ENCODE measurements at regions not wholly inside any gene's neighbourhood (a gene's known extent, or its start where the extent isn't known, plus 50 kb on each side); places are given as distances from the start of the nearest gene placed in this dataset.

DNA sequence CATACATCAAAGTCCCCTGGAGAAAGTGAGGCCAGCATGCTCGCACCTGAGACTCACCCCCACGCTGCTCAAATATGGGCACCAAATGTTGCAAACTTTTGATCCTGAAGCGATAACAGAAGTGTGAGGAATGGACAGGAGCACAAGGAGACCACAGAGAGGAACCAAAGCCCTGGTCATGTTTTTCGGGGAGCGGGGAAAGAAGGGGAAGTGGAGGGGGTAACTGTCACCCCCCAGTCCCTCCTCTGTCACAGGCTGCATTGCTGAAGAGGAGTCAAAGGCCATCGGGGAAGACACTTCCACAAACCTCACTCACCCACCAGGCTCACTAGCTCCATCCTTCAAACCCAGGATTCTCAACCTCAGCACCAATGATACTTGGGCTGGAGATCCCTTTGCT lies 182.4 kb downstream of the UACA start:
- intact Hi-C loops (cut with micrococcal nuclease; ENCODE audit: unreplicated experiment), result no loop called here

DNA sequence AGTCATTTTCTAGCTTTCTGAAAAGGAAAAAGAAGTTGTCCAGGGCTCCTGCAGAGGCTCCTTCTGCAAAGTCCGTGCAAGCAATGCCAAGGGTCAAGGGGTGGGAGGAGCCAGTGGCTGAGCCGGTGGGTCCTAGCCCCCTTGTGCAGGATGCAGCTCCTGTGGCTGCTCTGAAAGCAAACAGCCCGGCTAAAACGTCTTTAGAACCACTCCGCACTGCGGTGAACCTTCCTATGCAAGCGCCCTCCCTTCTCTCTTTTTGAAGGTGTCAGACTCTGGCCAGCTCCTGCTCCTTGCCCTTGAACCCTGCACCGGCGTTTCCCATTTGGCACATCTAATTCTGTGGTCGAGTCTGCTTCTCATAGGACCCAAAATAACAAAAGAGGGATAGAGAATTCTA lies 183.1 kb downstream of the UACA start:
- no peak for FAIRE-seq
- no peak overlapping the region for H3K4me3 ChIP-seq
- H3K4me1 ChIP-seq (ENCODE audit: control insufficient read depth, insufficient read depth, low read length), result no peaks in the 10 kb centered on the region
- ChIA-PET RAD21 (ENCODE audit: unreplicated experiment) (interaction anchor here (1.1 kb wide), 1 partner anchor 52 kb away, joined by 3 read pairs; no protein-coding TSS in a partner anchor), SMC1A (ENCODE audit: uncharacterized antibody, unreplicated experiment) (no interaction called here), POLR2A (no interaction called here), CTCF (interaction anchor here (1.4 kb wide), 1 partner anchor 11 kb away, joined by 8 read pairs; no protein-coding TSS in a partner anchor)
- H3K79me2 ChIP-seq (ENCODE audit: control insufficient read depth, insufficient read depth, low read length), result no peaks in the 10 kb centered on the region
- WGBS (ENCODE audit: insufficient coverage, insufficient replicate concordance, low lambda C conversion rate, missing lambda C conversion rate), result 28% methylated on average over 10 of the region's 10 CpGs
- H3K9me3 ChIP-seq (replicated peaks; ENCODE audit: control insufficient read depth, insufficient read depth, low read length), result no peaks in the 10 kb centered on the region
- intact Hi-C loops (cut with micrococcal nuclease; ENCODE audit: unreplicated experiment) (no loop called here), in situ Hi-C loops (cut with MboI) (no loop called here)
- no peak overlapping the region for H2AFZ ChIP-seq (ENCODE audit: control insufficient read depth, low read depth, low read length)
- no peak for DNase-seq (ENCODE audit: low read depth, low spot score)
- peaks cover 0 to 2% of the 10 kb centered on the region in 2 experiments; a peak in 2 of 4 replicates for H3K27me3 ChIP-seq (replicated peaks in 1 of 2; ENCODE audit: control insufficient read depth in 2 of 2, insufficient read depth in 2 of 2, low read length in 1 of 2)
- no TSS peak for BruUV-seq (replicated peaks)
- no peaks in the 10 kb centered on the region for H3K36me3 ChIP-seq (ENCODE audit: control insufficient read depth in 2 of 2, insufficient read depth in 2 of 2, low read length in 1 of 2)
- no peak overlapping the region for H3K27ac ChIP-seq (ENCODE audit: control insufficient read depth, insufficient read depth)
- no peak for TF ChIP-seq RELA (IDR thresholded peaks at IDR 0.05; ENCODE audit: borderline replicate concordance, partially characterized antibody)
- TF ChIP-seq MEF2B (IDR thresholded peaks at IDR 0.05; ENCODE audit: partially characterized antibody, poor library complexity, severe bottlenecking), result no peak
- no peak for TF ChIP-seq BMI1 (IDR thresholded peaks at IDR 0.05; ENCODE audit: borderline replicate concordance)
- no peak for TF ChIP-seq HDAC2 (IDR thresholded peaks at IDR 0.05)
- TF ChIP-seq, protein P1, sequence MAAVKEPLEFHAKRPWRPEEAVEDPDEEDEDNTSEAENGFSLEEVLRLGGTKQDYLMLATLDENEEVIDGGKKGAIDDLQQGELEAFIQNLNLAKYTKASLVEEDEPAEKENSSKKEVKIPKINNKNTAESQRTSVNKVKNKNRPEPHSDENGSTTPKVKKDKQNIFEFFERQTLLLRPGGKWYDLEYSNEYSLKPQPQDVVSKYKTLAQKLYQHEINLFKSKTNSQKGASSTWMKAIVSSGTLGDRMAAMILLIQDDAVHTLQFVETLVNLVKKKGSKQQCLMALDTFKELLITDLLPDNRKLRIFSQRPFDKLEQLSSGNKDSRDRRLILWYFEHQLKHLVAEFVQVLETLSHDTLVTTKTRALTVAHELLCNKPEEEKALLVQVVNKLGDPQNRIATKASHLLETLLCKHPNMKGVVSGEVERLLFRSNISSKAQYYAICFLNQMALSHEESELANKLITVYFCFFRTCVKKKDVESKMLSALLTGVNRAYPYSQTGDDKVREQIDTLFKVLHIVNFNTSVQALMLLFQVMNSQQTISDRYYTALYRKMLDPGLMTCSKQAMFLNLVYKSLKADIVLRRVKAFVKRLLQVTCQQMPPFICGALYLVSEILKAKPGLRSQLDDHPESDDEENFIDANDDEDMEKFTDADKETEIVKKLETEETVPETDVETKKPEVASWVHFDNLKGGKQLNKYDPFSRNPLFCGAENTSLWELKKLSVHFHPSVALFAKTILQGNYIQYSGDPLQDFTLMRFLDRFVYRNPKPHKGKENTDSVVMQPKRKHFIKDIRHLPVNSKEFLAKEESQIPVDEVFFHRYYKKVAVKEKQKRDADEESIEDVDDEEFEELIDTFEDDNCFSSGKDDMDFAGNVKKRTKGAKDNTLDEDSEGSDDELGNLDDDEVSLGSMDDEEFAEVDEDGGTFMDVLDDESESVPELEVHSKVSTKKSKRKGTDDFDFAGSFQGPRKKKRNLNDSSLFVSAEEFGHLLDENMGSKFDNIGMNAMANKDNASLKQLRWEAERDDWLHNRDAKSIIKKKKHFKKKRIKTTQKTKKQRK (IDR thresholded peaks at IDR 0.05; ENCODE audit: low read depth, low read length), result no peak
- no peak for TF ChIP-seq CBX5 (IDR thresholded peaks at IDR 0.05; ENCODE audit: low read depth)
- ATAC-seq, result no peak
- no peak overlapping the region for H3K4me2 ChIP-seq (ENCODE audit: control insufficient read depth, insufficient read depth)
- H4K20me1 ChIP-seq (ENCODE audit: control insufficient read depth, insufficient read depth), result no peaks in the 10 kb centered on the region
- no peak overlapping the region for H3K9ac ChIP-seq (ENCODE audit: control insufficient read depth, insufficient read depth, low read length)

More for the DNA sequence above, 182.4 kb downstream of the UACA start:
- no peak overlapping the region for H3K27ac ChIP-seq (ENCODE audit: control insufficient read depth, insufficient read depth)
- in situ Hi-C loops (cut with MboI), result no loop called here
- no peak for TF ChIP-seq PBX3 (IDR thresholded peaks at IDR 0.05; ENCODE audit: insufficient replicate concordance, low read depth, low read length)
- no peak for TF ChIP-seq KDM1A (IDR thresholded peaks at IDR 0.05; ENCODE audit: borderline replicate concordance)
- no peak for TF ChIP-seq SREBF1 (IDR thresholded peaks at IDR 0.05; ENCODE audit: low read length)
- no peak for TF ChIP-seq SMC3 (IDR thresholded peaks at IDR 0.05; ENCODE audit: borderline replicate concordance, low read length)
- no peak for TF ChIP-seq SP1 (IDR thresholded peaks at IDR 0.05; ENCODE audit: low read depth, low read length)
- TF ChIP-seq DPF2 (IDR thresholded peaks at IDR 0.05), result no peak
- no peaks in the 10 kb centered on the region for H3K36me3 ChIP-seq (ENCODE audit: control insufficient read depth in 2 of 2, insufficient read depth in 2 of 2, low read length in 1 of 2)
- BruUV-seq (replicated peaks), result no TSS peak
- no peak for DNase-seq (ENCODE audit: low read depth, low spot score)
- H3K4me2 ChIP-seq (ENCODE audit: control insufficient read depth, insufficient read depth), result no peak overlapping the region
- peaks cover 0 to 3% of the 10 kb centered on the region in 2 experiments; a peak in 2 of 4 replicates for H3K27me3 ChIP-seq (replicated peaks in 1 of 2; ENCODE audit: control insufficient read depth in 2 of 2, insufficient read depth in 2 of 2, low read length in 1 of 2)
- SMC1A ChIA-PET (ENCODE audit: uncharacterized antibody, unreplicated experiment), result no interaction called here
- no peaks in the 10 kb centered on the region for H3K79me2 ChIP-seq (ENCODE audit: control insufficient read depth, insufficient read depth, low read length)
- H2AFZ ChIP-seq (ENCODE audit: control insufficient read depth, low read depth, low read length), result no peak overlapping the region
- H3K4me1 ChIP-seq (ENCODE audit: control insufficient read depth, insufficient read depth, low read length), result no peaks in the 10 kb centered on the region
- CTCF ChIA-PET, result interaction anchor here (1.2 kb wide), 1 partner anchor 13 kb away, joined by 3 read pairs; no protein-coding TSS in a partner anchor
- no peaks in the 10 kb centered on the region for H4K20me1 ChIP-seq (ENCODE audit: control insufficient read depth, insufficient read depth)
- no peak overlapping the region for H3K9ac ChIP-seq (ENCODE audit: control insufficient read depth, insufficient read depth, low read length)
- POLR2A ChIA-PET, result no interaction called here
- RAD21 ChIA-PET (ENCODE audit: unreplicated experiment), result no interaction called here
- no peak for FAIRE-seq
- WGBS (ENCODE audit: insufficient coverage, insufficient replicate concordance, low lambda C conversion rate, missing lambda C conversion rate), result 24% methylated on average over 4 of the region's 6 CpGs
- no peak for ATAC-seq
- no peak overlapping the region for H3K4me3 ChIP-seq
- no peaks in the 10 kb centered on the region for H3K9me3 ChIP-seq (replicated peaks; ENCODE audit: control insufficient read depth, insufficient read depth, low read length)
